ENCODE measurements at regions not wholly inside any gene's neighbourhood (a gene's known extent, or its start where the extent isn't known, plus 50 kb on each side); places are given as distances from the start of the nearest gene placed in this dataset.
"Not testable (repeated sequence)": the region's sequence is repeated elsewhere in the genome, so short reads cannot be mapped to it uniquely, and the experiment has no call there.

- DNase-seq (ENCODE audit: low spot score): no peak
Observed at GRCh38 chr7:86592185-86592584, 51.5 kb upstream of the GRM3 start.

- no peak for DNase-seq (ENCODE audit: low spot score)
Observed at GRCh38 chr7:86574006-86574405, 69.7 kb upstream of the GRM3 start.

- DNase-seq (ENCODE audit: low spot score): no peak
Observed at GRCh38 chr7:86558680-86559501, 84.8 kb upstream of the GRM3 start.

GRCh38 chr7:86534641-86535040, 109.1 kb upstream of the GRM3 start:
- DNase-seq (ENCODE audit: low spot score): no peak

- no peak for DNase-seq (ENCODE audit: low spot score)
Observed at GRCh38 chr7:86504229-86504628, 139.5 kb upstream of the GRM3 start.

- no peak for DNase-seq (ENCODE audit: low spot score)
Observed at GRCh38 chr7:86499986-86500385, 143.7 kb upstream of the GRM3 start.

- no peak for DNase-seq (ENCODE audit: low spot score)
Observed at GRCh38 chr7:86485827-86486226, 157.9 kb upstream of the GRM3 start.

- DNase-seq (ENCODE audit: low spot score): no peak
Observed at GRCh38 chr7:86479144-86479543, 164.6 kb upstream of the GRM3 start.

- no peak for DNase-seq (ENCODE audit: low spot score)
Observed at GRCh38 chr7:86477343-86477935, 166.3 kb upstream of the GRM3 start.

- no peak for DNase-seq (ENCODE audit: low spot score)
Observed at GRCh38 chr7:86470763-86471162, 172.9 kb upstream of the GRM3 start.

- DNase-seq (ENCODE audit: low spot score): peak; percentile 56
Observed at GRCh38 chr7:86469680-86470295, 173.9 kb upstream of the GRM3 start.

- DNase-seq (ENCODE audit: low spot score): no peak
Observed at GRCh38 chr7:86454753-86455152, 189.0 kb upstream of the GRM3 start.

GRCh38 chr7:86453454-86453853, 190.3 kb upstream of the GRM3 start:
- DNase-seq (ENCODE audit: low spot score): no peak

- no peak for DNase-seq (ENCODE audit: low spot score)
Observed at GRCh38 chr7:86448856-86449255, 194.9 kb upstream of the GRM3 start.

- DNase-seq (ENCODE audit: low spot score): no peak
Observed at GRCh38 chr7:86445285-86445684, 198.4 kb upstream of the GRM3 start.

GRCh38 chr7:86444245-86444644, 199.5 kb upstream of the GRM3 start:
- no peak for DNase-seq (ENCODE audit: low spot score)

GRCh38 chr7:86440420-86440819, 203.3 kb upstream of the GRM3 start:
- not testable (repeated sequence) for DNase-seq (ENCODE audit: low spot score)

- DNase-seq (ENCODE audit: low spot score): no peak
Observed at GRCh38 chr7:86437951-86438450, 205.7 kb upstream of the GRM3 start.

- DNase-seq (ENCODE audit: low spot score): no peak
Observed at GRCh38 chr7:86431761-86432160, 211.9 kb upstream of the GRM3 start.

GRCh38 chr7:86411814-86412213, 231.9 kb upstream of the GRM3 start:
- no peak for DNase-seq (ENCODE audit: low spot score)

GRCh38 chr7:86407291-86407690, 236.4 kb upstream of the GRM3 start:
- DNase-seq (ENCODE audit: low spot score): no peak

GRCh38 chr7:86391813-86392212, 251.9 kb upstream of the GRM3 start:
- no peak for DNase-seq (ENCODE audit: low spot score)

- not testable (repeated sequence) for DNase-seq (ENCODE audit: low spot score)
Observed at GRCh38 chr7:86375602-86376001, 268.1 kb upstream of the GRM3 start.
